Peyer's patch (tissue), 4 donors: ENCODE measurements at regions not wholly inside any gene's neighbourhood (a gene's known extent, or its start where the extent isn't known, plus 50 kb on each side); places are given as distances from the start of the nearest gene placed in this dataset.

Experiments
- POLR2A ChIP-seq, 2 donors: fragments of 450-650 bp; IDR thresholded peaks; one replicate each; pipeline ENCODE4 v1.5.1; 2017; ENCODE audit warnings: antibody characterized with exemption in 2 of 2, mild to moderate bottlenecking in 2 of 2, moderate library complexity in 2 of 2
- TF ChIP-seq, protein P1 (sequence below), 6 experiments: fragments of 450-650 bp in 4 of 6; fragments of 200-600 bp in 2 of 6; sonication (generic) in 1 of 6; IDR thresholded peaks; one replicate each; pipeline ENCODE4 v1.5.1; 2017 to 2019; ENCODE audit warnings: antibody characterized with exemption in 6 of 6, mild to moderate bottlenecking in 3 of 6, moderate library complexity in 1 of 6

DNA sequence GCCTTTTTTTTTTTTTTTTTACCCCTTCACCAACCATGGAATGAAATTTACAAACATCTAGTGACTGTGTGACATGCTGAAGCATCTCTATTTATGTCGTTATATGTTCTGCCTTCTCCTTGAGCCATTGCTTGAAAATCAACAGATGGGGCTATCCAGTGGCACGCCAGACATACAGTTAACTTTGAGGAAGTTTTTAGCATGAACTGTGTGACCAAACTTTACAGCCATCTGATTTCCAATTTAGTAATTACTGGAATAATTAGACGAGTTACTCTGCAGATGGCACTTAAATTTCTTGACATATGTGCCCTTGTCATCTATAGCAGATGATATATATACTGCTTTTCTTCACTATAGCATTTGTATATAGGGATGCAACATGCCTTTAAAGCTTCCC lies 192.1 kb downstream of the SNAPC1 start:
- TF ChIP-seq, protein P1, sequence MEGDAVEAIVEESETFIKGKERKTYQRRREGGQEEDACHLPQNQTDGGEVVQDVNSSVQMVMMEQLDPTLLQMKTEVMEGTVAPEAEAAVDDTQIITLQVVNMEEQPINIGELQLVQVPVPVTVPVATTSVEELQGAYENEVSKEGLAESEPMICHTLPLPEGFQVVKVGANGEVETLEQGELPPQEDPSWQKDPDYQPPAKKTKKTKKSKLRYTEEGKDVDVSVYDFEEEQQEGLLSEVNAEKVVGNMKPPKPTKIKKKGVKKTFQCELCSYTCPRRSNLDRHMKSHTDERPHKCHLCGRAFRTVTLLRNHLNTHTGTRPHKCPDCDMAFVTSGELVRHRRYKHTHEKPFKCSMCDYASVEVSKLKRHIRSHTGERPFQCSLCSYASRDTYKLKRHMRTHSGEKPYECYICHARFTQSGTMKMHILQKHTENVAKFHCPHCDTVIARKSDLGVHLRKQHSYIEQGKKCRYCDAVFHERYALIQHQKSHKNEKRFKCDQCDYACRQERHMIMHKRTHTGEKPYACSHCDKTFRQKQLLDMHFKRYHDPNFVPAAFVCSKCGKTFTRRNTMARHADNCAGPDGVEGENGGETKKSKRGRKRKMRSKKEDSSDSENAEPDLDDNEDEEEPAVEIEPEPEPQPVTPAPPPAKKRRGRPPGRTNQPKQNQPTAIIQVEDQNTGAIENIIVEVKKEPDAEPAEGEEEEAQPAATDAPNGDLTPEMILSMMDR (IDR thresholded peaks at IDR 0.05), result no peak
- TF ChIP-seq POLR2A (IDR thresholded peaks at IDR 0.05), result no peak
